HG03066 (cell line): ENCODE measurements at regions not wholly inside any gene's neighbourhood (a gene's known extent, or its start where the extent isn't known, plus 50 kb on each side); places are given as distances from the start of the nearest gene placed in this dataset.

Source experiments
- ATAC-seq: cut with Tn5 transposase; IDR thresholded peaks from one replicate; pipeline ENCODE4 v1.9.1; 2021; ENCODE audit warnings: low read depth; ENCODE audit not compliant: unreplicated experiment

GRCh38 chr7:114138587-114138986 is 219.8 kb upstream of the PPP1R3A start:
- ATAC-seq: no peak

- no peak for ATAC-seq
These were observed 214.9 kb upstream of the PPP1R3A start for GRCh38 chr7:114133717-114134116.

GRCh38 chr7:114130866-114131265 is 212.1 kb upstream of the PPP1R3A start:
- ATAC-seq: no peak

- no peak for ATAC-seq
These were observed 210.1 kb upstream of the PPP1R3A start for GRCh38 chr7:114128880-114129279.

- no peak for ATAC-seq
These were observed 207.3 kb upstream of the PPP1R3A start for GRCh38 chr7:114126095-114126494.

- no peak for ATAC-seq
These were observed 194.0 kb upstream of the PPP1R3A start for GRCh38 chr7:114112806-114113205.

- ATAC-seq: no peak
These were observed 191.9 kb upstream of the PPP1R3A start for GRCh38 chr7:114110666-114111065.

- no peak for ATAC-seq
These were observed 190.9 kb upstream of the PPP1R3A start for GRCh38 chr7:114109721-114110120.

- ATAC-seq: no peak
These were observed 190.5 kb upstream of the PPP1R3A start for GRCh38 chr7:114109304-114109703.

GRCh38 chr7:114108510-114108909 is 189.7 kb upstream of the PPP1R3A start:
- no peak for ATAC-seq

- no peak for ATAC-seq
These were observed 188.7 kb upstream of the PPP1R3A start for GRCh38 chr7:114107522-114107921.

- no peak for ATAC-seq
These were observed 185.2 kb upstream of the PPP1R3A start for GRCh38 chr7:114104035-114104434.

GRCh38 chr7:114102996-114103395 is 184.2 kb upstream of the PPP1R3A start:
- no peak for ATAC-seq

- no peak for ATAC-seq
These were observed 183.3 kb upstream of the PPP1R3A start for GRCh38 chr7:114102131-114102530.

- ATAC-seq: no peak
These were observed 182.0 kb upstream of the PPP1R3A start for GRCh38 chr7:114100810-114101209.

GRCh38 chr7:114099337-114099736 is 180.5 kb upstream of the PPP1R3A start:
- no peak for ATAC-seq

GRCh38 chr7:114095885-114096284 is 177.1 kb upstream of the PPP1R3A start:
- no peak for ATAC-seq

GRCh38 chr7:114088470-114088940 is 169.7 kb upstream of the PPP1R3A start:
- ATAC-seq: no peak

- ATAC-seq: no peak
These were observed 169.1 kb upstream of the PPP1R3A start for GRCh38 chr7:114087653-114088469.

GRCh38 chr7:114086914-114087652 is 168.3 kb upstream of the PPP1R3A start:
- no peak for ATAC-seq

GRCh38 chr7:114086537-114086913 is 167.7 kb upstream of the PPP1R3A start:
- ATAC-seq: no peak
